Epithelial cell of proximal tubule (primary cell): ENCODE measurements at regions not wholly inside any gene's neighbourhood (a gene's known extent, or its start where the extent isn't known, plus 50 kb on each side); places are given as distances from the start of the nearest gene placed in this dataset.

ENCODE experiments used
- DNase-seq: peaks from one replicate; pipeline ENCODE4 v3.0.0-alpha.2; 2011; ENCODE audit warnings: low read depth
- H3K4me3 ChIP-seq: 2 replicates; pipeline ENCODE4 v1.5.1; 2011; ENCODE audit warnings: low read depth, mild to moderate bottlenecking, low read length
- CTCF ChIP-seq: conservative IDR thresholded peaks from 2 replicates; pipeline ENCODE4 v1.5.1; 2012; ENCODE audit warnings: low read depth, mild to moderate bottlenecking, low read length

- DNase-seq, result no peak
- no peak overlapping the region for H3K4me3 ChIP-seq
- no peak for TF ChIP-seq CTCF
Measured at GRCh38 chr1:230507666-230508402, 81.7 kb upstream of the PGBD5 start.

GRCh38 chr1:230507236-230507635 lies 81.1 kb upstream of the PGBD5 start:
- TF ChIP-seq CTCF, result no peak
- DNase-seq, result no peak

GRCh38 chr1:230506451-230506850 lies 80.3 kb upstream of the PGBD5 start:
- no peak overlapping the region for H3K4me3 ChIP-seq
- TF ChIP-seq CTCF, result no peak
- no peak for DNase-seq

More at GRCh38 chr1:230507236-230507635, 81.1 kb upstream of the PGBD5 start:
- no peak overlapping the region for H3K4me3 ChIP-seq

GRCh38 chr1:230504310-230504709 lies 78.2 kb upstream of the PGBD5 start:
- TF ChIP-seq CTCF, result no peak
- no peak for DNase-seq
- no peak overlapping the region for H3K4me3 ChIP-seq

GRCh38 chr1:230503726-230504125 lies 77.6 kb upstream of the PGBD5 start:
- TF ChIP-seq CTCF, result no peak
- no peak for DNase-seq
- no peak overlapping the region for H3K4me3 ChIP-seq

GRCh38 chr1:230502996-230503395 lies 76.9 kb upstream of the PGBD5 start:
- no peak overlapping the region for H3K4me3 ChIP-seq
- no peak for DNase-seq
- no peak for TF ChIP-seq CTCF

- TF ChIP-seq CTCF, result no peak
- no peak for DNase-seq
- H3K4me3 ChIP-seq, result no peak overlapping the region
Measured at GRCh38 chr1:230502306-230502705, 76.2 kb upstream of the PGBD5 start.
